SU-DHL-6 (cell line): ENCODE measurements at regions not wholly inside any gene's neighbourhood (a gene's known extent, or its start where the extent isn't known, plus 50 kb on each side); places are given as distances from the start of the nearest gene placed in this dataset.

Source experiments
- CTCF ChIP-seq: fragments of 200-600 bp; sonication (generic); IDR thresholded peaks from one replicate; pipeline ENCODE4 v1.5.1; 2017; ENCODE audit warnings: antibody characterized with exemption, mild to moderate bottlenecking, low read length, moderate library complexity; ENCODE audit not compliant: insufficient read depth, poor library complexity, severe bottlenecking
- EZH2phosphoT487 ChIP-seq: fragments of 200-600 bp; sonication (generic), shearing (Covaris generic); conservative IDR thresholded peaks from 2 replicates; pipeline ENCODE4 v1.6.1; 2018; ENCODE audit warnings: mild to moderate bottlenecking, antibody characterized with exemption, low read length, moderate library complexity, mixed read lengths

- TF ChIP-seq CTCF (no peak), EZH2phosphoT487 (no peak)
Observed at GRCh38 chr5:34606101-34606500, 50.0 kb upstream of the RAI14 start.
